HG03159 (cell line): ENCODE measurements at regions not wholly inside any gene's neighbourhood (a gene's known extent, or its start where the extent isn't known, plus 50 kb on each side); places are given as distances from the start of the nearest gene placed in this dataset.

Experiments used
- ATAC-seq: cut with Tn5 transposase; IDR thresholded peaks from one replicate; pipeline ENCODE4 v1.9.1; 2021; ENCODE audit warnings: mild to moderate bottlenecking, moderate library complexity; ENCODE audit not compliant: unreplicated experiment

DNA sequence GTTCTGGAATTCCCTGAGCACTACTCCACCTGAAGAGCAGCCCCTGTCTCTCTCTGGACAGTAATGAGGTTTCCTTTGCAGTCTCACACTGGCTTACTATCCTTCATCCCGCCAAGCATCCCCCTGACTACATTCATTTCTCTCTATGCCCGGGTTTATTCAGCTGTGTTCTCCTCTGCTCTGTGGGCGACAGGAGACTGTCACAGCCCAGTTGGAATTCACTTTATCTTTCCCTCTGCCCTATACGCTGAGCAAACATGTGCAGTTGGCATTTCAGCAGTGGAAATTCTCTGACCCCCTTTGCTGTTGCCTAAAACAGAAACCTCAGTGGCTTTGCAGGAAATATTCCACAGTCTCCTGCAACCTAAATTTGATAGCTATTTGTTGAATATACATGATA, 83.5 kb upstream of the MAX start:
- ATAC-seq: no peak

DNA sequence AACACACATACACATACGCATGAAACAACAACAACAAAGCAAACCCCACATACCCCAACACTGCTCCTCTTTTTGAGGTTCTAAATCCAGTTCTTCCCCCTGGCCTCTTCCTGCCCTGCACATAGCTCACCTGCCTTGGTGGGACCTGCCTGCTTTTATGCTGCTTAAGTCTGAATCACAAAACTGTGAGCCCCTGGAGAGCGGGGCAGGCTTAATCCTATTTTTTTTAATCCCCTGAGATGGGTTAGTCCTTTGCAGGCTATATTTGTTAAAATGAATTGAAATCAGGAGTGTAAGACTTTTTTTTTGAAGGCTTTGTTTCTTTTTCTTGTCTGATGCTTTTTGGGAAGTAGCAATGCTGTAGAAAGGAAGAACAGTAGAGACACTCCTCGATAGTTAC, 84.6 kb upstream of the MAX start:
- ATAC-seq: no peak

DNA sequence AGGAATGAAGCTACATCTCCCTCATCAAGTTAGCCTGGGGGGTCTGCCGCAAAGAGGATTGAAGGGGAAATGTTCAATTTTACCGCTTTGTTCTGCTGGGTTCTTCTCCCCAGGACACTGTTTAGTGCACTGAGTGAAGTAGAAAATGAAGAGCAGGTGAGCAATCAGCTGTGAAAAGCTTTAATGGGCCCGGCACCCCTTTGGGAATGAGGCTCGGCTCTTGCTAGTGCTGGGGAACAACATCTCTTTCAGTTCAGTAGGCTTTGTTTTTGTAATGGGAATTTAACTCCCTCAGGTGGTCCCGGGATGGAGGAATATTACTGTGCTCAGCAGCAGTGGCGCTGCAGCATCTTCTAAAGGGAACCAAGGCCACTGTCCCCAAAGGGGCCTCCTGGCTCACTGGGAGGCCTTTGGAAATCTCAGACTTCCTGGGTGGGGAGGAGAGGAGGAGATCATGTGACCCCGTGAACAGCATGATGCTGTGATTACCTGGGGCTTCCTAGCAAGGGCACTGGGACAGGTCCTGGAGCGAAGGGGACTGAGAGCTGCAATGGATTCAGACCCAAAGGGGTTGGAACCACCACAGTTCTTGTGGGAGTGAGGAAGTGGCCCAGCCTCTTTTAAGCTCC, 85.2 kb upstream of the MAX start:
- ATAC-seq: no peak

DNA sequence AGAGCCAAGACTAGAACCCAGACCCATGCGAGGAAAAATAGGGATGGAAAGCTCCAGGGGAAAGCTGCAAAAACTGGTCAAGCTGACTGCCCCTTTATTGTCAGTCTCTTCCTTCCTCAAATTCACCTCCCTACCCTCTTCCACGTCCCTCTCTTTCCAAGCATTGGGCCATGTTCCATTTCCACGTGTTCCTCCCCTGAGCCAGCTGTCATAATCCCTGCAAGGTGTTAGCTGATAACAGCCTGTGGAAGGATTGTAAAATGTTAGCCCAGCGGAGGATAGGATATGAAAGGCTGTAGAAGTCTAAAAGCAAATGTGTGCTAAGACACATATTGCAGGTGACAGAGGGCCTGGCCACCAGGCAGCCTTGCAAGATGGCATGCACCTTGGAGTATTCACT, 88.0 kb upstream of the MAX start:
- ATAC-seq: no peak

DNA sequence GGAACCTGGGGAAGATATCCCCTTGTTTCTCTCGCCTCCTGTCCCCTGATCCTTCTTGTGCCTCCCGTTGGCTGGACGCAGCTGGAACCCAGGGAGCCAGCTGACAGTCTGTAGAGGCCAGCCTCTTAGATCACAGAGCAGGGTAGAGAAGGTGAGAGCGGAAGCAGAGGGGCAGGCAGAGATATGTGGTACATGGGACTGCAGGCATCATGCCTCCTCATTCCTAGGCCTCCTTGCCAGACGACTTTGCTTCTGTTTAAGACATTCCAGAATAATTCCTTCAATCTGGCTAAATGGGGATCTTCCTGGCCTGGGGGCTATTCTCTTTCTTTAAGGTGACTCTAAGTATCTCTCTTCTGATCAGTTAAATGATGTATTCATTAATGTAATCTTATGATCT, 89.4 kb upstream of the MAX start:
- no peak for ATAC-seq

DNA sequence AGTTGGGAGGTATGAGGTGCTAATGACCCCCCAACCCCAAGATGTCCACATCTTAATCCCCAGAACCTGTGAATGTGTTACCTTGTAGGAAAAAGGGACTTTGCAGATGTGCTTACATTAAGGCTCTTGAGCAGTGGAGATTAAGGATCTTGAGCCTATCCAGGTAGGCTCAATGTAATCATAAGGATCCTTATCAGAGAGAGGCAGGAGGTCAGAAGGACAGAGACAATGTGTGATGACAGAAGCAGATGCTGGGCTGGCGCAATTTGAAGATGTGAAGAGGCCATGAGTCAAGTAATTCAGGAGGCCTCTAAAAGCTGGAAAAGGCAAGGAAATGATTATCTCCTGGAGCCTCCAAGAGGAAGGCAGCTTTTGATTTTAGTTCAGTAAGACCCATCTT, 90.4 kb upstream of the MAX start:
- ATAC-seq: no peak

DNA sequence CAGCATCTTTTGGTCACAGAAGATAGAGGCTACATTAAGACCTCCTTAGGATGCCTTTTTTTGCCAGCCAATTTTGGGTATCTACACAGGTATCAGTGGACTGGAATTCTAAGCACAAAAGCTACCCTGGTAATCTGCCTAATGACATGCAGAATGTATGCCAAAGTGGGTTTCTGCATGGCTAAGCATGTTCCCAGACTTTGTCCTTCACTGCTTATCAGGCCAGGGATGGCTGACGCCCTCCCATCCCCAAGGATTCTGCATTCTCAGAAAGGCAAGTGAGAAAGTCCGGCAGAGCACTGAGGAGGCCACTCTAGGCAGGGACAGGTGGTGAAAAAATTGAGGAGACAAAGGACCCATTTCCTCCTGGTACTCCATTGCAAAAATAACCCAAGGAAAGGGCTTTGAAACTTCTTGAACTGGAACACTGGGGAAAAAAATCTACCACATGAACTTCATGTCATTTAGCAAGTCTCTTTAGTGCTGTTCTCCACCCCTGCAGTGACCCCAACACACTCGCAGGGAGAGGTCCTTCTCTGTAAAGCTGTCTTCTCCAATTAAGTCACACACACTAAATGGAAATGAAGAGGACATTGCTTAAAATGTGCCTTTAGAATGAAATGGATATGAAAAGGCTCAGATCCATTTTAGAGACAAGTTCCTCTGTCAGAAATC, 91.7 kb upstream of the MAX start:
- ATAC-seq: no peak

DNA sequence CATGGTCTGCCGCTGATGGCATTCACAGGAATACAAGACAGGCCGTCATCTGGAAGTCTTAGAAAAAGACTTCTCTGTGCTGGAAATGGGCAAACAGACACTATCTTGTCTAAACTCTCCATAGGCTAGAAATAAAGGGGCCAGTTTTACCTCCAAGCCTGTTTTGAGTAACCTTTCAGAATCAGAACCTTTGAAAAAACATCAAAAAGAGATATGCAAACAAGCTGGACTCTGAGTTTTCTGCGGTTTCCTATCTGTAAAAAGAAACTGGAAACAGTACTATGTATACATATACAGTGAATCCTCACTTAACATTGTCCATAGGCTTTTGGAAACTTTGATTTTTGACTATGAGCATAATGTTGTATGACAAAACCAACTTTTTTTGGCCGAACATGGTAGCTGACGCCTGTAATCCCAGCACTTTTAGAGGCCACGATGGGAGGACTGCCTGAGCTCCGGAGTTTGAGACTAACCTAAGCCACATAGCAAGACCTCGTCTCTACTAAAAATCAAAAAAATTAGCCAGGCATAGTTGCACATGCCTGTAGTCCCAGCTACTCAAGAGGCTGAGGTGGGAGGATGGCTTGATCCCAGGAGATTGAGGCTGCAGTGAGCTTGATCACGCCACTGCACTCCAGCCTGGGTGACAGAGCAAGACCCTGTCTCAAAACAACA, 92.9 kb upstream of the MAX start:
- peak; percentile 90 for ATAC-seq

DNA sequence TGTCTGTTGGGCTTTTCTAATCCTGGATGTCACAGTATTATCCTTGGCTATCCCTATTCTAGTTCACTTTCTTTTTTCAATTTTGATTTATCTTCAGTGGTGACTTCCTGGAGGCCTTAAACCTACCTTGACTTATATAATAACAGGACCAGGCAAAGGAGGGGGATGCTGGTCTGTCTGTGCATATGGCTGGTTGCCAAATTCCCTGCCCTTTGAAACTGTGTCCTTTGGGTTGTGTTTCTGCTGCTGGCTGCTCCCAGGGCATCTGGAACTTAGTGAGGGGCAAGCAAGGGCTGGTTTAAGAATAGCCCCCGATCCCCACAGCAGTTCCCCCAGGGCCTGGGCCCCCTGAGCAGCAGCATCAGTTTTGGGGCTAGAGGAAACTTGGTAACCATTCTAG, 96.0 kb upstream of the MAX start:
- no peak for ATAC-seq

DNA sequence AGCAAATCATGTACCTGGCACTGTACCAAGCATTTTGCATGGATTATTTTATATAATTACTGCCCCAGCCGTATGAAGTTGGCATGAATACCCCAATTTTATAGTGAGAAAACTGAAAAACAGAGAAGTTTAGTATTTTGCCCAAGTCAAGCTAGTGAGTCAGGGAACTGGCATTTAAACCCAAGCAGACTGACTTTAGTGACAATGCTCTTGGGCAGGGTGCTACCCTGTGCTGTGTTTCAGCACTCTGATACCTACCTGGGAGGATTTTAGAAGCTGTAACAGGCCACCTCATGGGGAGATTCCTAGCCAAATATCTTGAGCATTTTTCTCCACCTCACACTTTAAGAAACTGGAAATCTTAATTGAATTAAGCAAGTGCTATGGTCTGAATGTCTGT, 98.1 kb upstream of the MAX start:
- ATAC-seq: no peak

DNA sequence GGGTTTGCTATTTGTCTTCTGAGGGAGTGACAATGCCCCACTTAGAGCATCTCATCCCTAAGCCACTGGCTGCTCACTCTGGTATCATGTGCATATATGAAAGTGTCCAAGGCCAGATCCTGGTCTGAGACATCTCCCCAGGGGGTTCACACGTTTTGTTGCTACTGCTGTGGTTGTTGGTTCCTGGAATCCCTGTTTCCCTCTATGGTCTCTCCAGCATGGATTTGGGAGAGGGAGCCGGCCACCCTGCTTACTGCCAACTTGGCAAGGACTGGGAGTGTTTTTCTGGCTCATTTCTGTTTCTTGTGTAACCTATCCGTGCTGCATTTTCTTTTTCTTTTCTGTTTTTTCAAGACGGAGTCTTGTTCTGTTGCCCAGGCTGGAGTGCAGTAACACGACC, 101.3 kb upstream of the MAX start:
- ATAC-seq: no peak

DNA sequence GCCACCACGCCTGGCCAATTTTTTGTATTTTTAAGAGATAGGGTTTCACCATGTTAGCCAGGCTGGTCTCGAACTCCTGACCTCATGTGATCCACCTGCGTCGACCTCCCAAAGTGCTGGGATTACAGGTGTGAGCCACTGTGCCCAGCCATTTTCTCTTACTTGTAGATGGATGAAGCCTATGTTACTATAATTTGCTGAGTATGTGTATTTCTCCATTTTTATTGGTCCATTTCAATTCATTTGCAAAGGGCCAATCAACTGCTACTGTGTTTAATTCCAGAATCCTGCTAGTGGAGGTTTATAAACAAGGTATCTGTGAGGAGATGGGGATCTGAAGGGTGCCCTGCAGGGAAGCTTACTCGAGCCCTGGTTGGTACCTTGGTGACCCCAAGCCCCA, 101.7 kb upstream of the MAX start:
- no peak for ATAC-seq

DNA sequence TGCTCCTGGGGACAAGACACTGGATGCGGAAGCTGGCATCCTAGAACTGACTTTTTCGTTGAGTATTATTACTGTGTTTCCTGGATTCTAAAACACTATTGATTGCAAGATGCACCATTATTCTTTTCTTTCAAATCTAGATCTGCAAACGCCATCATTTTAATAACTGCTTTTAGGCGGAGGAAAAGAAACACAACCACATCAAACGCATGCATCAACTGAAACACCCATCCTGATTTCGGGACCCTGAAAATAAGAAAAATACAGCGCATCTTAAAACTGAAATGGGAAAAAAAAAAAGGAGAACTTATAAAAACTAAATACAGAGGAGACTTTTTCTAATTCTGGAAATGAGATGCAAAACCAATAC, 103.7 kb upstream of the MAX start:
- ATAC-seq: no peak

DNA sequence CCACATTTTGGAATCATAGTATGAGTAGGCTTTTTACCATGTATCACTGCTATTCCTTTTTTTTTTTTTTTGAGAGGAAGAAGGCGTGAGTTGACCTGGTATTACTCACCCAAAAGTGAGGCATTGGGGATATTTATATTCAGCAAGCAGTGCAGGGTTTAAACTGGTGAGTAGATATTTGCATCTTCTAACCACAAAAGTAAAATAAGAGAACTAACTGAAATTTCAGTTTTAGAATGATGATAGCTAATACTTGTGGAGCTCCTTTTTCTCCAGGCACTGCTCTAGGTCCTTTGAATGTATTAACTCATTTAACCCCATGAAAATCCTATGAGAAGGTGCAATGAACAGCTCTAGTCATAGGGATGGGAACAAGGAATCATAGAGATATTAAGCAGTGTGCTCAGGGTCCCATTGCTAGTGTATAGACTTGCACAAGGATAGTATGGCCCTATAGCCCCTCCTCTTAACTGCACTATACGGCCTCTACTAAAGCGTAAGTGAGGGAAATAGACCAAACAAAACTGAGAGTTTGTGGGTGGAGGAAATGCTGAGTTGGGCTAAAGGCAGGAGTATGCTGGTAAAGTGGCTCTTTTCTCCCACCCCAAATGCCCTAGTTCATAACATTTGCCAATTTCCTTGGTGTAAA, 104.3 kb upstream of the MAX start:
- ATAC-seq: peak; percentile 67

DNA sequence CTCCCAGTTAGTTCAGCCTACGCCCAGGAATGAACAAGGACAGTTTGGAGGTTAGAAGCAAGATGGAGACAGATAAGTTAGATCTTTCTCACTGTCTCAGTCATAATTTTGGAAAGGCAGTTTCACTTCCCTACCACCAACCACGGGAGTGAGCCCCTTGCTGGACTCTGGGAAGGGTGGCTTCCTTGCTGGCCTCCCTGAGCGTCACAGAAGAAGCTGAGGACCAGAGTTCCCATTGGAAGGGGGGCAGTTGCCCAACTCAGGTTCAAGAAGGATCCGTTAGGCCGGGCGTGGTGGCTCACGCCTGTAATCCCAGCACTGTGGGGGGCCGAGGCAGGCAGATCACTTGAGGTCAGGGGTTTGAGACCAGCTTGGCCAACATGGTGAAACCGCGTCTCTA, 106.2 kb upstream of the MAX start:
- no peak for ATAC-seq

DNA sequence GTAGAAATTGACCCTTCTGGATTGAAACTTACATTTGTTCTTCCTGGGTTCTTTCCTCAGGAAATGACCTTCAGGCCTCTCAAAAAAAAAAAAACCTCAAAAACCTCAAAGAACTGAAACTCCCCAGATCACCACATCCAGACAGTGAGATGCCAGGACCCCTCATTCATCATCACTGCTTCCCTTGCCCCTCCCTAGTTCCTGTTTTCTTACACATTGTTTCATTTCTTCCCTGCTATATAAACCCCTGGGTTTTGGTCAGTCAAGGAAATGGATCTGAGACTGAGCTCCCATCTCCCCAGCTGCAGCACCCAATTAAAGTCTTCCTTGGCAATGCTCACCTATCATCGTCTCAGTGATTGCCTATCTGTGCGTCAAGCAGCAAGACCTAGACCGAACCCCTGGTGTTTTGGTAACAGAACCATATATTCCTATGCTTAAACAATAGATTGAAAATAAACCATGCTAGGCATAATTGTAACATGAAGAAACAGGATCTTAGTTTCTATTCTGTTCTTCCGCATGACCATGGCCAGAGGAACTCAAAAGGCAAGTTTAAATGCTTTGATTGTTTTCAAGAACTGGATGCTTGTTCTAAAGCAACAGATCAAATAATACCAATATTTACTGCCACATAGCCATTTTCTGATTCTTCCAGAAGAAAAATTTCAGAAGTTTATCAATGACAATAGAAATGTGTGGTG, 108.0 kb upstream of the MAX start:
- no peak for ATAC-seq

DNA sequence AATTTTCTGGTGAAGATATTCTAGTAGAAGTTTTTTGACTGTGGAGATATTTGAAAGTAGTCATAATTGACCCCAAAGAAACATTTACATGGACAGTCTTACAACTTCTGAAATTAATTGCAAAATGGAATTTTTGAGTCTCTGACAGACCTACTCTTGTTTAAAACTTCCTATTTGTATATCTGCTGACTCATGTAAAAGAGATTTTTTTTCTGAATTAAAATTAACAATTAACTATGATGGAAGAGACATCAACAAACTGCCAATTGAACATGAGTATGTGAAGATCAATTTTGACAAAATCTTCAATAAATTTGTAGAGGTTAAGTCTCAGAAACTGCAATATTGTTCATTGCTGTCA, 108.5 kb upstream of the MAX start:
- ATAC-seq: no peak

DNA sequence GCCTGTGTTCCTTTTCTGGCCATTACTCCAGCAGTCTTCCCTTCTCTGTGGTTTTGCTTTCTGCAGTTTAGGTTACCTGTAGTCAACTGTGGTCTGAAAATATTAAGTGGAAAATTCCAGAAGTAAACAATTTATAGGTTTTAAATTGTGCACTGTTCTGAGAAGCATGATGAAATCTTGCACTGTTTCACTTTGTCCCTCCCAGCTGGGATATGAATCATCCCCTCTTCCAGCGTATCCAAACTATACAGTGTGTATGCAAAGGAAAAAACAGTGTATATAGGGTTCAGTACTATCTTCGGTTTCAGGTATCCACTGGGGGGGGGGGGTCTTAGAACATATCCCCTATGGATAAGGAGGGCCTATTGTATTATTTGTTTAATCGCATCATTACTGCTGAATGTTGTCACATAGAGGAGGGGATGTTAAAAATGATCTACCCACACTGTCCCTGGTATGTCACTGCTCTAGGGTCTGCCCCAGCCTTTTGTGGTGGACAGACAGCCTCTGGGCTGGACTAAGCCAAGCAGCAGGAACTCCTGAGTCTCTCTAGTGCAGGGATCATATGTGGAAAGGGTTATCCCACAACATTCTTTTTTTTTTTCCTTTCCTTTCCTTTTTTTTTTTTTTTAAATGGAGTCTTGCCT, 109.1 kb upstream of the MAX start:
- ATAC-seq: no peak

DNA sequence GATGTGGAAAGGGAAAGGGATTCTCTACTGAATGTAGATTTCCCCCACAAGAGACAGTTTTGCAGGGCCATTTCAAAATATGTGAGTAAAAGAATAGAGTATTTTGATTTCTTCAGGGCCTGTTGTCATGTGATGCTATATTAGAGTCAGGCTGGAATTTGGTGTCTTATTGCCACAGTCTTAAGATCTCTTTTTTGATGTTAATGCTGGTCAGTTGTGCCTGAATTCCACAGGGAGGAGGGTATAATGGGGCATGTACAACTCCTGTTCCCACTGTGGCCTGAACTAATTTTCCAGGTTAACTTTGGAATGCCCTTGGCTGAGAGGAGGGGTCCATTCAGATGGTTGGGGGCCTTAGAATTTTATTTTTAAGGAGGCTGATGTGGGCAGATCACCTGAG, 111.0 kb upstream of the MAX start:
- ATAC-seq: no peak

DNA sequence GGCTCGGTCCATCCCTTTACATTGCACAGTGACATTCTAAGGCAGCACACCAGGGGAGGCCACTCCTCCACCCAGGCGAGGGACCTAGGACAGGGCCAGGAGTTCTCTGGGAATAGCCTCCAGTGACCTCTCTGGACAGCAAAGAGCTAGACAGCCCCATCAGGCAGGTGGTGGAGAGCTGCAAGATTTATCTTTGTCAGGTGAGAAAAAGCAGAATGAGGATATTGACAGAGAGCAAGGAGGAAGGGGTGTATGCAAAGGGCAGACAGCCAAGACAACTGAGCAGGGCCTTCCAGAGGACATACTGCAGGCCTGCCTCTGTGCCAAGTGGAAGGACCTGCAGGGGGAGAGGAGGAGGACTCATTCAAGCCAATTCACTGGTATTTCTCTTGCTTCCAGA, 112.4 kb upstream of the MAX start:
- ATAC-seq: no peak

DNA sequence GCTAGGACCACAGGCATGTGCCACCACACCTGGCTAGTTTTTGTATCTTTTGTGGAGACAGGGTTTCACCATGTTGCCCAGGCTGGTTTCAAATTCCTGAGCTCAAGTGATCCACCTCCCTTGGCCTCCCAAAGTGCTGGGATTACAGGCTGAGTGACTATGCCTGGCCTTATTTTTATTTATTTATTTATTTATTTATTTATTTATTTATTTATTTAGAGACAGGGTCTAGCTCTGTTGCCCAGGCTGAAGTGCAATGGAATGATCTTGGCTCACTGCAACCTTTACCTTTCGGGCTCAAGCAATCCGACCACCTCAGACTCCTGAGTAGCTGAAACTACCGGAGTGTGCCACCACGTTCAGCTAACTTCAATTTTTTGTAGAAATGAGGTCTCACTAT, 117.0 kb upstream of the MAX start:
- no peak for ATAC-seq
